ENCODE measurements at regions not wholly inside any gene's neighbourhood (a gene's known extent, or its start where the extent isn't known, plus 50 kb on each side); places are given as distances from the start of the nearest gene placed in this dataset.

GRCh38 chr7:110590415-110590814, 500.5 kb upstream of the LRRN3 start:
- DNase-seq (ENCODE audit: low read depth), result no peak
- TF ChIP-seq, protein P1, sequence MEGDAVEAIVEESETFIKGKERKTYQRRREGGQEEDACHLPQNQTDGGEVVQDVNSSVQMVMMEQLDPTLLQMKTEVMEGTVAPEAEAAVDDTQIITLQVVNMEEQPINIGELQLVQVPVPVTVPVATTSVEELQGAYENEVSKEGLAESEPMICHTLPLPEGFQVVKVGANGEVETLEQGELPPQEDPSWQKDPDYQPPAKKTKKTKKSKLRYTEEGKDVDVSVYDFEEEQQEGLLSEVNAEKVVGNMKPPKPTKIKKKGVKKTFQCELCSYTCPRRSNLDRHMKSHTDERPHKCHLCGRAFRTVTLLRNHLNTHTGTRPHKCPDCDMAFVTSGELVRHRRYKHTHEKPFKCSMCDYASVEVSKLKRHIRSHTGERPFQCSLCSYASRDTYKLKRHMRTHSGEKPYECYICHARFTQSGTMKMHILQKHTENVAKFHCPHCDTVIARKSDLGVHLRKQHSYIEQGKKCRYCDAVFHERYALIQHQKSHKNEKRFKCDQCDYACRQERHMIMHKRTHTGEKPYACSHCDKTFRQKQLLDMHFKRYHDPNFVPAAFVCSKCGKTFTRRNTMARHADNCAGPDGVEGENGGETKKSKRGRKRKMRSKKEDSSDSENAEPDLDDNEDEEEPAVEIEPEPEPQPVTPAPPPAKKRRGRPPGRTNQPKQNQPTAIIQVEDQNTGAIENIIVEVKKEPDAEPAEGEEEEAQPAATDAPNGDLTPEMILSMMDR (IDR thresholded peaks at IDR 0.05; ENCODE audit: control insufficient read depth, insufficient read depth, low read depth, low read length, missing control alignments), result no peak
- H3K4me3 ChIP-seq (ENCODE audit: control insufficient read depth, low read depth, low read length), result no peak overlapping the region

GRCh38 chr7:110591341-110591740, 499.6 kb upstream of the LRRN3 start:
- H3K4me3 ChIP-seq (ENCODE audit: control insufficient read depth, low read depth, low read length), result no peak overlapping the region
- TF ChIP-seq, protein P1 (IDR thresholded peaks at IDR 0.05; ENCODE audit: control insufficient read depth, insufficient read depth, low read depth, low read length, missing control alignments), result no peak
- DNase-seq (ENCODE audit: low read depth), result no peak

DNA sequence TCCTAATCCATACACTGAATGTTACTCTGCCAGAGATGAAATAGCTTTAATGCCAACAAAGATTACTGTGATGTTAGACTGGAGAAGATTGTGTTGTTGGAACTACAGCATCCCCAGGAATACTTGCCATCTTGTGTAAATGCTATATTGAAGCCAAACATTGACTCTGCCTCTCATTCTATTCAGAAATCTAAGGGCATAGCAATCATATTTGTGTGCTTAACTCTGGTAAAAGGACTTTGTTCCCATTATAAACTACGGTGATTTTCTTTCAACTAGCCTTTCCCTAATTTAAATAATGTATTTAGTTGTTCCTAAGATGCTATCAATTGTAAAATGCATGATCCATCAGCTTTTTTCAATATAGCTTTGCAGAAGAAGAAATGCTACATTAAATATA, 498.4 kb upstream of the LRRN3 start:
- no peak for DNase-seq (ENCODE audit: low read depth)
- TF ChIP-seq, protein P1 (IDR thresholded peaks at IDR 0.05; ENCODE audit: control insufficient read depth, insufficient read depth, low read depth, low read length, missing control alignments), result no peak
- no peak overlapping the region for H3K4me3 ChIP-seq (ENCODE audit: control insufficient read depth, low read depth, low read length)

GRCh38 chr7:110593355-110593754, 497.6 kb upstream of the LRRN3 start:
- TF ChIP-seq, protein P1 (IDR thresholded peaks at IDR 0.05; ENCODE audit: control insufficient read depth, insufficient read depth, low read depth, low read length, missing control alignments), result no peak
- H3K4me3 ChIP-seq (ENCODE audit: control insufficient read depth, low read depth, low read length), result no peak overlapping the region
- no peak for DNase-seq (ENCODE audit: low read depth)

DNA sequence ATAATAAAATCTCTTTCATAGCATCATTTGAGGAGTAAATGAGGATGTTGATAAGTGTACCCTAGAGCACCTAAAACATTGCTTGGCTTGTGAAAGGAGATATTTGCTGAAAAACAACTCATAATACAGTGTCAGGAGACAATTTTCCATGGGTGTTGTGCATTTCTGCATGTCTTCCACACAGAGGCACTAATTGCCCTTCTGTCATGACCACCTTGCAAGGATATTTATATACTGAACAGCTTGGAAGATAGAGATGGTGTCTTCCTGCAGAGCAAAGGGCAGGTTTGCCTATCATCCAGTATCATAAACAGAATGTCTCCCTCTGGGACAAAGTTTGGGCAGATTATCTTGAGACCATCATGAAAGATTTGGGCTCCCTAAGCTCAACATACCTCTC, 495.2 kb upstream of the LRRN3 start:
- no peak for DNase-seq (ENCODE audit: low read depth)
- TF ChIP-seq, protein P1 (IDR thresholded peaks at IDR 0.05; ENCODE audit: control insufficient read depth, insufficient read depth, low read depth, low read length, missing control alignments), result no peak
- H3K4me3 ChIP-seq (ENCODE audit: control insufficient read depth, low read depth, low read length), result no peak overlapping the region

- no peak for DNase-seq (ENCODE audit: low read depth)
- no peak overlapping the region for H3K4me3 ChIP-seq (ENCODE audit: control insufficient read depth, low read depth, low read length)
- TF ChIP-seq, protein P1 (IDR thresholded peaks at IDR 0.05; ENCODE audit: control insufficient read depth, insufficient read depth, low read depth, low read length, missing control alignments), result no peak
Measured at GRCh38 chr7:110600956-110601355, 490.0 kb upstream of the LRRN3 start.

DNA sequence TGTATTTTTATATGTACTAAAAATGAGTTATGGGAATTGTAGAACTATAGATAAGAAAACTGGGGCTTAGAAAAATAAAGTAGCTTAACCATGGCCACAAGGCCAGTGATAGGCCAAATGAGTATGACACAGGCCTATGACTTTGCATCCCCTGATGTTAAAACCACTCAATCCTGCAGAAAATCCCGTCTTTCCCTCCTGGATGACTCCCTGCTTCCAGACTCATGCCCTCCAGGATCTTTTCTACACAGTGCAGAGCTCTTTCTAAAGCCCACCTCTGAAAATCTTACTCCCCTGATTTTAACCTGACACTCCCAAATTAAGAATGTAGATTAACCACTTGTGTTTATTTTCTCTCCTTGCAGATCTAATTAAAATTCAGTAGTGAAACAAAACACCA, 489.2 kb upstream of the LRRN3 start:
- no peak for DNase-seq (ENCODE audit: low read depth)
- H3K4me3 ChIP-seq (ENCODE audit: control insufficient read depth, low read depth, low read length), result no peak overlapping the region
- TF ChIP-seq, protein P1 (IDR thresholded peaks at IDR 0.05; ENCODE audit: control insufficient read depth, insufficient read depth, low read depth, low read length, missing control alignments), result no peak

Data from AG09309 (cell line).